H1 (cell line): ENCODE measurements at regions not wholly inside any gene's neighbourhood (a gene's known extent, or its start where the extent isn't known, plus 50 kb on each side); places are given as distances from the start of the nearest gene placed in this dataset.

Experiments
- GABPA ChIP-seq: IDR thresholded peaks from 2 replicates; pipeline ENCODE4 v1.6.1; 2011; ENCODE audit warnings: mild to moderate bottlenecking, low read length, moderate library complexity, borderline replicate concordance; ENCODE audit not compliant: insufficient read depth
- HDAC6 ChIP-seq: IDR thresholded peaks from one replicate; pipeline ENCODE4 v1.7.1; 2012; ENCODE audit warnings: low read depth, mild to moderate bottlenecking, inconsistent platforms, low read length, moderate library complexity
- TEAD4 ChIP-seq: IDR thresholded peaks from 2 replicates; pipeline ENCODE4 v1.6.1; 2012; ENCODE audit warnings: low read depth, low read length, inconsistent platforms, mixed read lengths
- TF ChIP-seq, protein P1 (sequence below), 3 experiments: IDR thresholded peaks; 1 replicate in 2 of 3; 2 replicates in 1 of 3; pipeline versions ENCODE4 v1.5.1 to v1.6.1; 2011; ENCODE audit warnings: low read length in 3 of 3, mild to moderate bottlenecking in 3 of 3, inconsistent platforms in 2 of 3, low read depth in 1 of 3, moderate library complexity in 1 of 3; ENCODE audit not compliant: insufficient read depth in 1 of 3; ENCODE audit errors: control extremely low read depth in 1 of 3

DNA sequence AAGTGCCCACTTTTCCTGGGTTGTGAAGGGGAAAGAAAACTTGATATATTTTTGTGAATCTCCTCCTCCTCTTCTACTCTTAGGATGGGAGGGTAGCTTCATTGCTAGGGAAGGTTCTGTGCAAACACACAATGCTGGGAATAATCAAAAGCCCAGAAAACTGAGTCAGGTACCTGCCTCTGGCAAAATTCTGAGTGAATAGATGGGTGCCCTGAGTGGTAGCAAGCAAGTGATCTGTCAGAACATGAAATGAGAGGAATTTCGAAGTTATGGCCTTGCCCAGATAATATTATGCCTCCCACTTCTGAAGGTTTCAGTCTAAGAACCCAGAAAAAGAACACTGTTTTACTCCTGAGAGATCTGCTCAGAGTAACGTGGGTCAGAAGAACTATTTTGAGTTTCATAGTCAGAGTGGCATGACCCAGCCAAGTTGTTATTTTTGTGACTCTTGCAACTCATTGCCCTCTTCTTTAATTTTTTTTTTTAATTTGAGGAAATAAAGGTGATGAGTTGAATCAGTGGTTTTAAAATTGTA is 158.3 kb downstream of the BMP2 start (continued):
- TF ChIP-seq, protein P1, sequence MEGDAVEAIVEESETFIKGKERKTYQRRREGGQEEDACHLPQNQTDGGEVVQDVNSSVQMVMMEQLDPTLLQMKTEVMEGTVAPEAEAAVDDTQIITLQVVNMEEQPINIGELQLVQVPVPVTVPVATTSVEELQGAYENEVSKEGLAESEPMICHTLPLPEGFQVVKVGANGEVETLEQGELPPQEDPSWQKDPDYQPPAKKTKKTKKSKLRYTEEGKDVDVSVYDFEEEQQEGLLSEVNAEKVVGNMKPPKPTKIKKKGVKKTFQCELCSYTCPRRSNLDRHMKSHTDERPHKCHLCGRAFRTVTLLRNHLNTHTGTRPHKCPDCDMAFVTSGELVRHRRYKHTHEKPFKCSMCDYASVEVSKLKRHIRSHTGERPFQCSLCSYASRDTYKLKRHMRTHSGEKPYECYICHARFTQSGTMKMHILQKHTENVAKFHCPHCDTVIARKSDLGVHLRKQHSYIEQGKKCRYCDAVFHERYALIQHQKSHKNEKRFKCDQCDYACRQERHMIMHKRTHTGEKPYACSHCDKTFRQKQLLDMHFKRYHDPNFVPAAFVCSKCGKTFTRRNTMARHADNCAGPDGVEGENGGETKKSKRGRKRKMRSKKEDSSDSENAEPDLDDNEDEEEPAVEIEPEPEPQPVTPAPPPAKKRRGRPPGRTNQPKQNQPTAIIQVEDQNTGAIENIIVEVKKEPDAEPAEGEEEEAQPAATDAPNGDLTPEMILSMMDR (IDR thresholded peaks at IDR 0.05; ENCODE audit: control extremely low read depth in 1 of 3, insufficient read depth in 1 of 3, low read depth in 1 of 3, low read length in 3 of 3) = no peak
- TF ChIP-seq TEAD4 (no peak), GABPA (no peak), HDAC6 (no peak)
- TF ChIP-seq, all 59 proteins: peak for 0
